ENCODE measurements at regions not wholly inside any gene's neighbourhood (a gene's known extent, or its start where the extent isn't known, plus 50 kb on each side); places are given as distances from the start of the nearest gene placed in this dataset.

DNA sequence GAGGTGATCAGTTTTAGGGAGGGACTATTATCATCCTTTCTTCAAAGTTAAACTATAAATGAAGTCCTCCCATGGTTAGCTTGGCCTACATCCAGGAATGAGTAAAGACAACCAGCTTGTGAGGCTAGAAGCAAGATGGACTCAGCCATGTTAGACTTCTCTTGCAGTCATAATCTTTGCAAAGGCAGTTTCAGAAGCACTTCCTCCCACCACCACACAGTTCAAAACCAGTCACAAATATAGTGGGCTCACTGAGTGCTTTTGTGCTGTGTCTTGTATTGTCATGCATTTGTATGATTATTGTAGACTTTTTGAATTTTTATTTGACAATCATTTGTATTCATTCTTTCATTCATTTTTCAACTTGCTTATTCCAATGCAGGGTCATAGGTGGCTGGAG, 204.5 kb downstream of the ZNF674 start:
- no peak overlapping the region for H3K4me3 Mint-ChIP-seq

GRCh38 chrX:46333550-46333949, 211.7 kb downstream of the ZNF674 start:
- Mint-ChIP-seq H3K4me1 (ENCODE audit: low read depth) (no peaks in the 10 kb centered on the region), H3K27ac (no peak overlapping the region), H3K9me3 (no peaks in the 10 kb centered on the region), H3K27me3 (ENCODE audit: insufficient read depth) (peaks cover 4% of the 10 kb centered on the region), H3K4me3 (no peak overlapping the region), H3K36me3 (ENCODE audit: low read depth) (no peaks in the 10 kb centered on the region)
- DNase-seq, result no peak
- TF ChIP-seq, protein P1, sequence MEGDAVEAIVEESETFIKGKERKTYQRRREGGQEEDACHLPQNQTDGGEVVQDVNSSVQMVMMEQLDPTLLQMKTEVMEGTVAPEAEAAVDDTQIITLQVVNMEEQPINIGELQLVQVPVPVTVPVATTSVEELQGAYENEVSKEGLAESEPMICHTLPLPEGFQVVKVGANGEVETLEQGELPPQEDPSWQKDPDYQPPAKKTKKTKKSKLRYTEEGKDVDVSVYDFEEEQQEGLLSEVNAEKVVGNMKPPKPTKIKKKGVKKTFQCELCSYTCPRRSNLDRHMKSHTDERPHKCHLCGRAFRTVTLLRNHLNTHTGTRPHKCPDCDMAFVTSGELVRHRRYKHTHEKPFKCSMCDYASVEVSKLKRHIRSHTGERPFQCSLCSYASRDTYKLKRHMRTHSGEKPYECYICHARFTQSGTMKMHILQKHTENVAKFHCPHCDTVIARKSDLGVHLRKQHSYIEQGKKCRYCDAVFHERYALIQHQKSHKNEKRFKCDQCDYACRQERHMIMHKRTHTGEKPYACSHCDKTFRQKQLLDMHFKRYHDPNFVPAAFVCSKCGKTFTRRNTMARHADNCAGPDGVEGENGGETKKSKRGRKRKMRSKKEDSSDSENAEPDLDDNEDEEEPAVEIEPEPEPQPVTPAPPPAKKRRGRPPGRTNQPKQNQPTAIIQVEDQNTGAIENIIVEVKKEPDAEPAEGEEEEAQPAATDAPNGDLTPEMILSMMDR (IDR thresholded peaks at IDR 0.05), result no peak

More for the DNA sequence above, 204.5 kb downstream of the ZNF674 start:
- no peaks in the 10 kb centered on the region for H3K9me3 Mint-ChIP-seq
- no peak overlapping the region for H3K27ac Mint-ChIP-seq
- no peak for DNase-seq
- H3K27me3 Mint-ChIP-seq (ENCODE audit: insufficient read depth), result peaks cover 10% of the 10 kb centered on the region
- no peaks in the 10 kb centered on the region for H3K4me1 Mint-ChIP-seq (ENCODE audit: low read depth)
- H3K36me3 Mint-ChIP-seq (ENCODE audit: low read depth), result no peaks in the 10 kb centered on the region
- TF ChIP-seq, protein P1 (IDR thresholded peaks at IDR 0.05), result no peak

DNA sequence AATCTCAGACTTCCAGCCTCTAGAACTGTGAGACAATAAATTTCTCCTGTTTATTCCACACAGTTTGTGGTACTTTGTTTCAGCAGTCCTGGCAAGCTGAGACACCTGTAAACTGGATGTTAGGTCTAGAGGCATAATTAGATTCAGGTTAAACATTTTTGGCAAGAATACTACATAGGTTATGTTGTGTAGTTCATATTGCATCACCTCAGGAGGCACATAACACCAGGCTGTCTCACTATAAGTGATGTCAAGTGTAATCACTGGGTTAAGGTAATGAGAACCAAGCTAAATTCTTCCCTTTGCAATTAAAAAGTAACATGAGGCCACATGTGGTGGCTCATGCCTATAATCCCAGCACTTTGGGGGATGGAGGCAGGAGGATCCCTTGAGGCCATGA, 214.2 kb downstream of the ZNF674 start:
- no peaks in the 10 kb centered on the region for H3K9me3 Mint-ChIP-seq

GRCh38 chrX:46330513-46330912, 214.7 kb downstream of the ZNF674 start:
- H3K36me3 Mint-ChIP-seq (ENCODE audit: low read depth), result no peaks in the 10 kb centered on the region
- no peak overlapping the region for H3K27ac Mint-ChIP-seq
- H3K9me3 Mint-ChIP-seq, result no peaks in the 10 kb centered on the region
- TF ChIP-seq, protein P1 (IDR thresholded peaks at IDR 0.05), result no peak
- peaks cover 18% of the 10 kb centered on the region for H3K4me1 Mint-ChIP-seq (ENCODE audit: low read depth)
- no peak for DNase-seq
- peaks cover 2% of the 10 kb centered on the region; the same call in 1 of the 2 replicates for H3K27me3 Mint-ChIP-seq (ENCODE audit: insufficient read depth)
- H3K4me3 Mint-ChIP-seq, result no peak overlapping the region

More for the DNA sequence above, 214.2 kb downstream of the ZNF674 start:
- no peaks in the 10 kb centered on the region for H3K36me3 Mint-ChIP-seq (ENCODE audit: low read depth)
- peaks cover 2% of the 10 kb centered on the region; the same call in 1 of the 2 replicates for H3K27me3 Mint-ChIP-seq (ENCODE audit: insufficient read depth)
- no peak overlapping the region for H3K27ac Mint-ChIP-seq
- H3K4me1 Mint-ChIP-seq (ENCODE audit: low read depth), result peaks cover 13% of the 10 kb centered on the region
- TF ChIP-seq, protein P1 (IDR thresholded peaks at IDR 0.05), result no peak
- DNase-seq, result no peak
- H3K4me3 Mint-ChIP-seq, result no peak overlapping the region

DNA sequence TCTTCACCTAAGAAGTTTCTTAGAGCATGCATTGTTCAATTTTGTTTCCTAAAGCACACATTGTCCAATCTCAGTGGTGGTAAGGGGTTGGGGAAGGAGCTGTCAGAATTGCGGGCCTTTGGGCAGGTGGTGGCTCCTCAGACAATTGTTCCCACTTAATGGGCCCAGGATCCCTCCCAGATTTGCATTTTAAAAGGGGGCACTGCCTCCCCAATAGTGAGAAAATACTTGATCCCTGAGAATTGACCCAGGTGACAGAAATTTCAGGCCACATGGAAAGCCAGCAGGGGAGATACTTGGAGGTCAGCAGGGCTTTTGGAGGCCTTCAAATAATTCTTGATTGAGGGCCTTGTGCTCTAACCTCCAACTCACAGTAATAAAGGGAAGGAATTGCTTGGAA, 217.1 kb downstream of the ZNF674 start:
- Mint-ChIP-seq H3K4me3 (no peak overlapping the region), H3K4me1 (ENCODE audit: low read depth) (peaks cover 27% of the 10 kb centered on the region), H3K27me3 (ENCODE audit: insufficient read depth) (peaks cover 2% of the 10 kb centered on the region; the same call in 1 of the 2 replicates), H3K9me3 (no peaks in the 10 kb centered on the region), H3K36me3 (ENCODE audit: low read depth) (no peaks in the 10 kb centered on the region), H3K27ac (no peak overlapping the region)
- TF ChIP-seq, protein P1 (IDR thresholded peaks at IDR 0.05), result no peak
- DNase-seq, result no peak

Data from HFFc6 (cell line).